ENCODE measurements at regions not wholly inside any gene's neighbourhood (a gene's known extent, or its start where the extent isn't known, plus 50 kb on each side); places are given as distances from the start of the nearest gene placed in this dataset.

GRCh38 chr6:138575257-138575656 is 76.0 kb upstream of the NHSL1 start:
- DNase-seq (ENCODE audit: extremely low read depth in 1 of 11, low read depth in 9 of 11, low spot score in 4 of 11), result no peak

GRCh38 chr6:138576313-138576712 is 77.0 kb upstream of the NHSL1 start:
- DNase-seq (ENCODE audit: extremely low read depth in 1 of 11, low read depth in 9 of 11, low spot score in 4 of 11), result no peak

GRCh38 chr6:138577151-138577915 is 78.0 kb upstream of the NHSL1 start:
- DNase-seq (ENCODE audit: extremely low read depth in 1 of 11, low read depth in 9 of 11, low spot score in 4 of 11), result no peak

GRCh38 chr6:138580040-138580439 is 80.7 kb upstream of the NHSL1 start:
- DNase-seq (ENCODE audit: extremely low read depth in 1 of 11, low read depth in 9 of 11, low spot score in 4 of 11), result no peak

GRCh38 chr6:138580801-138581200 is 81.5 kb upstream of the NHSL1 start:
- DNase-seq (ENCODE audit: extremely low read depth in 1 of 11, low read depth in 9 of 11, low spot score in 4 of 11), result no peak

GRCh38 chr6:138582573-138582972 is 83.3 kb upstream of the NHSL1 start:
- no peak for DNase-seq (ENCODE audit: extremely low read depth in 1 of 11, low read depth in 9 of 11, low spot score in 4 of 11)

- no peak for DNase-seq (ENCODE audit: extremely low read depth in 1 of 11, low read depth in 9 of 11, low spot score in 4 of 11)
Measured at GRCh38 chr6:138586638-138587037, 87.3 kb upstream of the NHSL1 start.

- DNase-seq (ENCODE audit: extremely low read depth in 1 of 11, low read depth in 9 of 11, low spot score in 4 of 11), result peak in 9 of 11 donors; percentile 41 to 72 (median 54)
Measured at GRCh38 chr6:138588805-138589434, 89.6 kb upstream of the NHSL1 start.

GRCh38 chr6:138590796-138591709 is 91.8 kb upstream of the NHSL1 start:
- DNase-seq (ENCODE audit: extremely low read depth in 1 of 11, low read depth in 9 of 11, low spot score in 4 of 11), result peak in 4 of 11 donors; percentile 43 to 66 (median 49)

- peak in 1 of 11 donors; percentile 16 for DNase-seq (ENCODE audit: extremely low read depth in 1 of 11, low read depth in 9 of 11, low spot score in 4 of 11)
Measured at GRCh38 chr6:138592749-138593123, 93.4 kb upstream of the NHSL1 start.

- peak in 5 of 11 donors; percentile 56 to 61 (median 59) for DNase-seq (ENCODE audit: extremely low read depth in 1 of 11, low read depth in 9 of 11, low spot score in 4 of 11)
Measured at GRCh38 chr6:138593124-138593877, 94.0 kb upstream of the NHSL1 start.

- DNase-seq (ENCODE audit: extremely low read depth in 1 of 11, low read depth in 9 of 11, low spot score in 4 of 11), result no peak
Measured at GRCh38 chr6:138593909-138594757, 94.8 kb upstream of the NHSL1 start.

GRCh38 chr6:138594758-138595140 is 95.5 kb upstream of the NHSL1 start:
- DNase-seq (ENCODE audit: extremely low read depth in 1 of 11, low read depth in 9 of 11, low spot score in 4 of 11), result no peak

GRCh38 chr6:138596126-138596525 is 96.8 kb upstream of the NHSL1 start:
- DNase-seq (ENCODE audit: extremely low read depth in 1 of 11, low read depth in 9 of 11, low spot score in 4 of 11), result no peak

- no peak for DNase-seq (ENCODE audit: extremely low read depth in 1 of 11, low read depth in 9 of 11, low spot score in 4 of 11)
Measured at GRCh38 chr6:138596591-138596990, 97.3 kb upstream of the NHSL1 start.

GRCh38 chr6:138597336-138597735 is 98.0 kb upstream of the NHSL1 start:
- no peak for DNase-seq (ENCODE audit: extremely low read depth in 1 of 11, low read depth in 9 of 11, low spot score in 4 of 11)

GRCh38 chr6:138598562-138599173 is 99.4 kb upstream of the NHSL1 start:
- no peak for DNase-seq (ENCODE audit: extremely low read depth in 1 of 11, low read depth in 9 of 11, low spot score in 4 of 11)

- no peak for DNase-seq (ENCODE audit: extremely low read depth in 1 of 11, low read depth in 9 of 11, low spot score in 4 of 11)
Measured at GRCh38 chr6:138600261-138600660, 101.0 kb upstream of the NHSL1 start.

All from renal cortex interstitium (tissue), 11 donors.